Suprapubic skin (tissue), 3 donors: ENCODE measurements at regions not wholly inside any gene's neighbourhood (a gene's known extent, or its start where the extent isn't known, plus 50 kb on each side); places are given as distances from the start of the nearest gene placed in this dataset.

Experiments
- POLR2AphosphoS5 ChIP-seq, 3 donors: sonication (generic); formaldehyde crosslinking; IDR thresholded peaks; one replicate each; pipeline ENCODE4 v1.6.1; 2017; ENCODE audit warnings: antibody characterized with exemption in 3 of 3
- TF ChIP-seq, protein P1 (sequence below), 2 donors: fragments of 200-600 bp in 1 of 2; fragments of 450-650 bp in 1 of 2; sonication (generic) in 1 of 2; IDR thresholded peaks; one replicate each; pipeline ENCODE4 v1.5.1; 2016 to 2019; ENCODE audit warnings: antibody characterized with exemption in 2 of 2, mild to moderate bottlenecking in 1 of 2, moderate library complexity in 1 of 2

DNA sequence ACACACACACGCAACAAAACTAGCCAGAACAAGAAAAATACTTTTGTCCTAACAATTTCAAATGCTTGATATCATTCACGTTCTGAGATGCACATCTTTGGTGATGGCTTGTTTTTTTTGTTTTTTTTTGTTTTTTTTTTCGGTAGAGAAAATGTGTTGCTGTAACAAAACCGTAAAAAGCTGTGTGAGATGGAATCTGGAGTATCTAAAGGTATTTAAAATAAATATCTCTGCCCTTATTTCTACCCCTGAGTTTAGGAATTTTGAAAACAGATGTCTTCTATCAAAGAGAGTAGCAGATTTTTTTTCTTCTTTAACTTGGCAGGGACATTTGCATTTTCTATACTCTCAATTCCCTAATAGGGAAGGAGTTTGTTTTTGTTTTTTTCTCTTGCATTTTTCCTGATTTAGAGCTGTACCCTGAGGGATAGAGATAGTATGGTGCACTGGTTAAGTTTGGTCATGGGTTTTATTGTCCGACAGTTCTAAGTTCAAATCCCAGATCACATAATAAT, 446.6 kb downstream of the KLF5 start:
- TF ChIP-seq, protein P1, sequence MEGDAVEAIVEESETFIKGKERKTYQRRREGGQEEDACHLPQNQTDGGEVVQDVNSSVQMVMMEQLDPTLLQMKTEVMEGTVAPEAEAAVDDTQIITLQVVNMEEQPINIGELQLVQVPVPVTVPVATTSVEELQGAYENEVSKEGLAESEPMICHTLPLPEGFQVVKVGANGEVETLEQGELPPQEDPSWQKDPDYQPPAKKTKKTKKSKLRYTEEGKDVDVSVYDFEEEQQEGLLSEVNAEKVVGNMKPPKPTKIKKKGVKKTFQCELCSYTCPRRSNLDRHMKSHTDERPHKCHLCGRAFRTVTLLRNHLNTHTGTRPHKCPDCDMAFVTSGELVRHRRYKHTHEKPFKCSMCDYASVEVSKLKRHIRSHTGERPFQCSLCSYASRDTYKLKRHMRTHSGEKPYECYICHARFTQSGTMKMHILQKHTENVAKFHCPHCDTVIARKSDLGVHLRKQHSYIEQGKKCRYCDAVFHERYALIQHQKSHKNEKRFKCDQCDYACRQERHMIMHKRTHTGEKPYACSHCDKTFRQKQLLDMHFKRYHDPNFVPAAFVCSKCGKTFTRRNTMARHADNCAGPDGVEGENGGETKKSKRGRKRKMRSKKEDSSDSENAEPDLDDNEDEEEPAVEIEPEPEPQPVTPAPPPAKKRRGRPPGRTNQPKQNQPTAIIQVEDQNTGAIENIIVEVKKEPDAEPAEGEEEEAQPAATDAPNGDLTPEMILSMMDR (IDR thresholded peaks at IDR 0.05), result no peak
- TF ChIP-seq POLR2AphosphoS5 (IDR thresholded peaks at IDR 0.05), result no peak
